GM12801 (cell line): ENCODE measurements at regions not wholly inside any gene's neighbourhood (a gene's known extent, or its start where the extent isn't known, plus 50 kb on each side); places are given as distances from the start of the nearest gene placed in this dataset.

Experiments used
- CTCF ChIP-seq: IDR thresholded peaks from one replicate; pipeline ENCODE4 v1.5.1; 2011; ENCODE audit warnings: control low read depth; ENCODE audit not compliant: insufficient read length; ENCODE audit errors: extremely low read depth

GRCh38 chr6:98498144-98498775 is 336.1 kb upstream of the POU3F2 start:
- no peak for TF ChIP-seq CTCF

- TF ChIP-seq CTCF: no peak
Observed at GRCh38 chr6:98498866-98499265, 335.5 kb upstream of the POU3F2 start.

- no peak for TF ChIP-seq CTCF
Observed at GRCh38 chr6:98514073-98514720, 320.2 kb upstream of the POU3F2 start.

GRCh38 chr6:98514796-98515195 is 319.6 kb upstream of the POU3F2 start:
- no peak for TF ChIP-seq CTCF

GRCh38 chr6:98516206-98516605 is 318.2 kb upstream of the POU3F2 start:
- TF ChIP-seq CTCF: no peak

GRCh38 chr6:98516866-98517265 is 317.5 kb upstream of the POU3F2 start:
- no peak for TF ChIP-seq CTCF

GRCh38 chr6:98525860-98526259 is 308.5 kb upstream of the POU3F2 start:
- no peak for TF ChIP-seq CTCF
